GM12892 (cell line): ENCODE measurements at regions not wholly inside any gene's neighbourhood (a gene's known extent, or its start where the extent isn't known, plus 50 kb on each side); places are given as distances from the start of the nearest gene placed in this dataset.

Experiments used
- POLR2A ChIP-seq: IDR thresholded peaks from 2 replicates; pipeline ENCODE4 v1.6.1; 2011; ENCODE audit warnings: low read depth, low read length, control low read depth
- POLR2AphosphoS5 ChIP-seq: IDR thresholded peaks from 2 replicates; pipeline ENCODE4 v1.6.1; 2011; ENCODE audit warnings: low read depth, low read length, control low read depth
- TAF1 ChIP-seq: IDR thresholded peaks from 2 replicates; pipeline ENCODE4 v1.6.1; 2011; ENCODE audit warnings: low read depth, mild to moderate bottlenecking, control low read depth, low read length, borderline replicate concordance

GRCh38 chr12:115002434-115002833 lies 318.5 kb upstream of the TBX3 start:
- no peak for TF ChIP-seq POLR2A
- no peak for TF ChIP-seq TAF1
- TF ChIP-seq POLR2AphosphoS5: no peak
